NB4 (cell line): ENCODE measurements at regions not wholly inside any gene's neighbourhood (a gene's known extent, or its start where the extent isn't known, plus 50 kb on each side); places are given as distances from the start of the nearest gene placed in this dataset.

Experiments
- POLR2A ChIP-seq: IDR thresholded peaks from 2 replicates; pipeline ENCODE4 v1.6.1; 2011; ENCODE audit warnings: mild to moderate bottlenecking; ENCODE audit not compliant: insufficient read length; ENCODE audit errors: extremely low read depth
- TF ChIP-seq, protein P1 (sequence below): IDR thresholded peaks from one replicate; pipeline ENCODE4 v1.5.1; 2012; ENCODE audit warnings: low read depth, low read length
- TF ChIP-seq, protein P2 (sequence below): IDR thresholded peaks from 2 replicates; pipeline ENCODE4 v1.6.1; 2011; ENCODE audit warnings: low read depth, low read length

DNA sequence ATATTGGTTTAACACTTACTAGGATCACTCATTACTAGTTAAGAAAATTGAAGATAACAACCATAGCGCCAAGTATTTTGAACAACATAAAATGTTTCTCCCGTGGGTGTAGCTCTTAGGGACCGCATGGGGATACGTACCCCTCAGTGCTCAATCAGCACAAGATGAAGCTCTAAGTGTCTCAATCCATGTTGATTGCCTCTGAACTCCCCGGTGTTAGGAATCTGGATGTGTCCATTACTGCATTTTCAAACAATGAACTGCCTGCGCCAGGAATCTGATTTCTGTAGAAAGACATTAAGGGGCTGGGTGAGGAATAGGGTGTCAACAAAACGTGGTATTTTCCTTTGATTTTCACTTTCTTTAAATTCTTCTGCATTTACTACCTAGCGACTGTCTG is 100.2 kb downstream of the LMO4 start:
- TF ChIP-seq, protein P1, sequence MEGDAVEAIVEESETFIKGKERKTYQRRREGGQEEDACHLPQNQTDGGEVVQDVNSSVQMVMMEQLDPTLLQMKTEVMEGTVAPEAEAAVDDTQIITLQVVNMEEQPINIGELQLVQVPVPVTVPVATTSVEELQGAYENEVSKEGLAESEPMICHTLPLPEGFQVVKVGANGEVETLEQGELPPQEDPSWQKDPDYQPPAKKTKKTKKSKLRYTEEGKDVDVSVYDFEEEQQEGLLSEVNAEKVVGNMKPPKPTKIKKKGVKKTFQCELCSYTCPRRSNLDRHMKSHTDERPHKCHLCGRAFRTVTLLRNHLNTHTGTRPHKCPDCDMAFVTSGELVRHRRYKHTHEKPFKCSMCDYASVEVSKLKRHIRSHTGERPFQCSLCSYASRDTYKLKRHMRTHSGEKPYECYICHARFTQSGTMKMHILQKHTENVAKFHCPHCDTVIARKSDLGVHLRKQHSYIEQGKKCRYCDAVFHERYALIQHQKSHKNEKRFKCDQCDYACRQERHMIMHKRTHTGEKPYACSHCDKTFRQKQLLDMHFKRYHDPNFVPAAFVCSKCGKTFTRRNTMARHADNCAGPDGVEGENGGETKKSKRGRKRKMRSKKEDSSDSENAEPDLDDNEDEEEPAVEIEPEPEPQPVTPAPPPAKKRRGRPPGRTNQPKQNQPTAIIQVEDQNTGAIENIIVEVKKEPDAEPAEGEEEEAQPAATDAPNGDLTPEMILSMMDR: no peak
- TF ChIP-seq, protein P2, sequence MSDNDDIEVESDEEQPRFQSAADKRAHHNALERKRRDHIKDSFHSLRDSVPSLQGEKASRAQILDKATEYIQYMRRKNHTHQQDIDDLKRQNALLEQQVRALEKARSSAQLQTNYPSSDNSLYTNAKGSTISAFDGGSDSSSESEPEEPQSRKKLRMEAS: no peak
- TF ChIP-seq POLR2A: no peak
